ENCODE measurements at regions not wholly inside any gene's neighbourhood (a gene's known extent, or its start where the extent isn't known, plus 50 kb on each side); places are given as distances from the start of the nearest gene placed in this dataset.
"Not testable (repeated sequence)": the region's sequence is repeated elsewhere in the genome, so short reads cannot be mapped to it uniquely, and the experiment has no call there.

- H3K4me1 ChIP-seq (replicated peaks): no peaks in the 10 kb centered on the region
- H3K4me3 ChIP-seq: no peak overlapping the region
- H3K36me3 ChIP-seq: no peaks in the 10 kb centered on the region
- no peak for DNase-seq (ENCODE audit: low spot score)
- H3K27me3 ChIP-seq (replicated peaks; ENCODE audit: insufficient read depth): no peaks in the 10 kb centered on the region
- H3K27ac ChIP-seq: no peak overlapping the region
- intact Hi-C loops (cut with DNase I): no loop called here
- WGBS: 46% methylated on average over 2 of the region's 2 CpGs
- no peaks in the 10 kb centered on the region for H3K9me3 ChIP-seq
- TF ChIP-seq POLR2A (IDR thresholded peaks at IDR 0.05) (no peak), CTCF (IDR thresholded peaks at IDR 0.05) (no peak), POLR2AphosphoS5 (IDR thresholded peaks at IDR 0.05) (no peak)
Measured at GRCh38 chr20:12837646-12838045, 171.1 kb upstream of the SPTLC3 start.

GRCh38 chr20:12838261-12838866 is 170.4 kb upstream of the SPTLC3 start:
- Histone ChIP-seq H3K9me3 (no peaks in the 10 kb centered on the region), H3K36me3 (no peaks in the 10 kb centered on the region), H3K27me3 (replicated peaks; ENCODE audit: insufficient read depth) (no peaks in the 10 kb centered on the region), H3K4me3 (no peak overlapping the region), H3K27ac (no peak overlapping the region), H3K4me1 (replicated peaks) (no peaks in the 10 kb centered on the region)
- intact Hi-C loops (cut with DNase I): no loop called here
- TF ChIP-seq POLR2AphosphoS5 (IDR thresholded peaks at IDR 0.05) (no peak), CTCF (IDR thresholded peaks at IDR 0.05) (no peak), POLR2A (IDR thresholded peaks at IDR 0.05) (no peak)
- DNase-seq (ENCODE audit: low spot score): no peak
- 92% methylated on average over 3 of the region's 3 CpGs for WGBS

- H3K27me3 ChIP-seq (replicated peaks; ENCODE audit: insufficient read depth): no peaks in the 10 kb centered on the region
- no peak for TF ChIP-seq POLR2AphosphoS5 (IDR thresholded peaks at IDR 0.05)
- no peak for TF ChIP-seq CTCF (IDR thresholded peaks at IDR 0.05)
- no peak for TF ChIP-seq POLR2A (IDR thresholded peaks at IDR 0.05)
- WGBS: 10% methylated on average over 2 of the region's 2 CpGs
- intact Hi-C loops (cut with DNase I): no loop called here
- H3K4me3 ChIP-seq: no peak overlapping the region
- no peaks in the 10 kb centered on the region for H3K9me3 ChIP-seq
- H3K27ac ChIP-seq: no peak overlapping the region
- no peak for DNase-seq (ENCODE audit: low spot score)
- H3K36me3 ChIP-seq: no peaks in the 10 kb centered on the region
- H3K4me1 ChIP-seq (replicated peaks): no peaks in the 10 kb centered on the region
Measured at GRCh38 chr20:12847872-12848271, 160.9 kb upstream of the SPTLC3 start.

GRCh38 chr20:12849225-12849910 is 159.4 kb upstream of the SPTLC3 start:
- intact Hi-C loops (cut with DNase I): no loop called here
- Histone ChIP-seq H3K27ac (no peak overlapping the region), H3K36me3 (no peaks in the 10 kb centered on the region), H3K4me1 (replicated peaks) (no peaks in the 10 kb centered on the region), H3K4me3 (no peak overlapping the region), H3K9me3 (no peaks in the 10 kb centered on the region), H3K27me3 (replicated peaks; ENCODE audit: insufficient read depth) (no peaks in the 10 kb centered on the region)
- DNase-seq (ENCODE audit: low spot score): no peak
- WGBS: 56% methylated on average over 9 of the region's 9 CpGs
- TF ChIP-seq CTCF (IDR thresholded peaks at IDR 0.05) (no peak), POLR2AphosphoS5 (IDR thresholded peaks at IDR 0.05) (no peak), POLR2A (IDR thresholded peaks at IDR 0.05) (no peak)

GRCh38 chr20:12857643-12858042 is 151.1 kb upstream of the SPTLC3 start:
- H3K27me3 ChIP-seq (replicated peaks; ENCODE audit: insufficient read depth); H3K9me3 ChIP-seq; intact Hi-C loops (cut with DNase I); DNase-seq (ENCODE audit: low spot score); H3K27ac ChIP-seq; H3K4me3 ChIP-seq; H3K4me1 ChIP-seq (replicated peaks); H3K36me3 ChIP-seq: not testable (repeated sequence)
- WGBS: 71% methylated on average over 9 of the region's 9 CpGs
